Peyer's patch (tissue), 4 donors: ENCODE measurements at regions not wholly inside any gene's neighbourhood (a gene's known extent, or its start where the extent isn't known, plus 50 kb on each side); places are given as distances from the start of the nearest gene placed in this dataset.

Experiments used
- POLR2A ChIP-seq, 2 donors: fragments of 450-650 bp; IDR thresholded peaks; one replicate each; pipeline ENCODE4 v1.5.1; 2017; ENCODE audit warnings: antibody characterized with exemption in 2 of 2, mild to moderate bottlenecking in 2 of 2, moderate library complexity in 2 of 2
- TF ChIP-seq, protein P1 (sequence below), 6 experiments: fragments of 450-650 bp in 4 of 6; fragments of 200-600 bp in 2 of 6; sonication (generic) in 1 of 6; IDR thresholded peaks; one replicate each; pipeline ENCODE4 v1.5.1; 2017 to 2019; ENCODE audit warnings: antibody characterized with exemption in 6 of 6, mild to moderate bottlenecking in 3 of 6, moderate library complexity in 1 of 6

DNA sequence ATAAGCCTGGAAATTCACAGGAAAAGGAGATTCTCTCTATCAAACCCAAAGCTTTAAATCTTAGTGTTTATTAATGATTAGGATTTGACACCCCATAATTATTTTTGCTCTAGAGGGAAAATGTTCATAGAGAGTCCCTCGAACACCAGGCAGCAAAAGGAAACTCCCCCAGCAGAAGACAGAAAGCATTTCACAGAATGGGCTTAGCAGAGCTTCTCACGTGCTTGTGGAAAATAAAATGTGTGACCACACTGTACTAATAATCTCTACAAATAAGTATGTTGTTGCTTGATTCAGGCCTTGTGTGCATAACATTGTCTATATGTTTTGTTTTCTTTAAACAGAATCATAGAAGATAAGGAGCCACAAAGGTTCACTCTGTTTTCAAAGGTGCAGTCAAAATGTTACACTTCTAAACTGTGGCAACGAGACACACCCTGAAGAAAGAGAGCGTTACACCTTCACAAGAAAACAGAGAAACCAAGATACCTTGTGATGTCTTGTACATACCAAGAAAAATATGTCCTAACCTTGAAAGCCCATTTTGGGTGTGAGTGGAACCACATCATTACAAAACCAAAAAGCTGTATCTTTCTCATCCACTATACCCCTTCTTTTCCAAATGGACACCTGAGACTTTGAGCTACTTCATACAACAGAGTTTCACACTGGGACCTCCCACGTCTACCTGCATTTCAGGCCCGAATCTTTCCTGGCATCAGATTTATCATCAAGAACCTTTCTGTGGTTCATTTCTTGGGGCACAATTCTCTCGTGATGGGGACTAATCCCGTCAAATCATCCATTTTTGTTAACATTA lies 282.5 kb downstream of the ETS1 start:
- TF ChIP-seq, protein P1, sequence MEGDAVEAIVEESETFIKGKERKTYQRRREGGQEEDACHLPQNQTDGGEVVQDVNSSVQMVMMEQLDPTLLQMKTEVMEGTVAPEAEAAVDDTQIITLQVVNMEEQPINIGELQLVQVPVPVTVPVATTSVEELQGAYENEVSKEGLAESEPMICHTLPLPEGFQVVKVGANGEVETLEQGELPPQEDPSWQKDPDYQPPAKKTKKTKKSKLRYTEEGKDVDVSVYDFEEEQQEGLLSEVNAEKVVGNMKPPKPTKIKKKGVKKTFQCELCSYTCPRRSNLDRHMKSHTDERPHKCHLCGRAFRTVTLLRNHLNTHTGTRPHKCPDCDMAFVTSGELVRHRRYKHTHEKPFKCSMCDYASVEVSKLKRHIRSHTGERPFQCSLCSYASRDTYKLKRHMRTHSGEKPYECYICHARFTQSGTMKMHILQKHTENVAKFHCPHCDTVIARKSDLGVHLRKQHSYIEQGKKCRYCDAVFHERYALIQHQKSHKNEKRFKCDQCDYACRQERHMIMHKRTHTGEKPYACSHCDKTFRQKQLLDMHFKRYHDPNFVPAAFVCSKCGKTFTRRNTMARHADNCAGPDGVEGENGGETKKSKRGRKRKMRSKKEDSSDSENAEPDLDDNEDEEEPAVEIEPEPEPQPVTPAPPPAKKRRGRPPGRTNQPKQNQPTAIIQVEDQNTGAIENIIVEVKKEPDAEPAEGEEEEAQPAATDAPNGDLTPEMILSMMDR (IDR thresholded peaks at IDR 0.05), result no peak
- TF ChIP-seq POLR2A (IDR thresholded peaks at IDR 0.05), result no peak
